ENCODE measurements at regions not wholly inside any gene's neighbourhood (a gene's known extent, or its start where the extent isn't known, plus 50 kb on each side); places are given as distances from the start of the nearest gene placed in this dataset.

DNA sequence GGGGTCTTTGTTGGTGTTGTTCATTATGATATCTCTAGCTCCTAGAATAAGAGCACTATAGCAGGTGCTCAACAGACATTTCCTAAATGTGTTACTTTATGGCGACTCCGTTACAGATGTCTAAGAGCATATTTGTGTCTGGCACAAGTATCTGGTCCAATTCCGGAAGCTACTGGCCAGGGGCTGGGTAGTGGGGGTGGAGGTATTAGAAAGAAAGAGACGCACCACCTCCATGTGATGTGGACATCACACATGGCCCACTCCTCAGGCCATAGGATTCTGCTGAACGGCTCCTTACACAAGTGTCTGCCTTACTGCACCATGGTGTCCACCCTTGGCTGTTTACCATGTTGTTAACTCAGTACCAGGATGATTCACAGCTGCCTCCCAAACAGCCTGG lies 296.8 kb upstream of the MKI67 start:
- no peak for DNase-seq (ENCODE audit: low spot score)

- no peak for DNase-seq (ENCODE audit: low spot score)
Observed at GRCh38 chr10:128429321-128429720, 303.1 kb upstream of the MKI67 start.

GRCh38 chr10:128429835-128430513 lies 303.8 kb upstream of the MKI67 start:
- DNase-seq (ENCODE audit: low spot score): no peak

DNA sequence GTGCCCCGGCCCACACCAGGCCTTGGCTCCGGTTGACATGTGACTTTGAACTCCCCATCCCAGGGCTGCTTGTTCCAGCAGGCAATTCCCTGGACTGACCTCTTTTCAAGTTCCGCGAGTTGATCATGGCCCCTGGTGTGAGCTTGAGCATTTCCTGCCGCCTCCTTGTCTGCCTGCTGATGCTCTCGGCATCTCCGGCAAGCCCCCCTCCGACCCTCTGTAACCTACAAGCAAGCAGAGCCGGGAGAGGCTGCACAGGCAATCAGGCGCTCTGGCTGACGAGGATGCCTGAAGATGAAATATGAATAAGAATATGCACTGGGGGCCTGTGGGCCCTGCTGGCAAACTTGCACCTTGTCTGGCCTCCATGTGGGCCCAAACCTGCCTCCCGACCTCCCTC lies 304.9 kb upstream of the MKI67 start:
- no peak for DNase-seq (ENCODE audit: low spot score)

- DNase-seq (ENCODE audit: low spot score): no peak
Observed at GRCh38 chr10:128431506-128431905, 305.3 kb upstream of the MKI67 start.

DNA sequence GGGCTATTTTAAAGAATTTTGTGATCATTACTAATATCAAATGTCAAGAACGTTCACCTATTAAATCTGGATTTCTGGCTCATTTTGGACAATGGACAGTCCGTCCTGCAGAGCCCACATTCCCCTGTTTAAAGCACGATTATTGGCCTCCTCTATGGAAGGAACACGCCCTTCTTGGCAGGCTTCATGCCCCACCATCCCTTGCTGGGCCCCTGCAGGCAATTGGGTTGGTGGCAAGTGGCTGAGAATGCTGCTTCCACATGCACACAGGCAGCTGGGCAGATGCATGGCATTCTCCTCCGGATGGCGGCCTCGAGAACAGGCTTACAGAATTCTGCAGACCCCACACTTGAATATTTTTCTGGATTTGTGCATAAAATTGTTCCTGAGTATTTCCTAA lies 305.8 kb upstream of the MKI67 start:
- DNase-seq (ENCODE audit: low spot score): no peak

- DNase-seq (ENCODE audit: low spot score): no peak
Observed at GRCh38 chr10:128432423-128432822, 306.2 kb upstream of the MKI67 start.

GRCh38 chr10:128435811-128436210 lies 309.6 kb upstream of the MKI67 start:
- no peak for DNase-seq (ENCODE audit: low spot score)

DNA sequence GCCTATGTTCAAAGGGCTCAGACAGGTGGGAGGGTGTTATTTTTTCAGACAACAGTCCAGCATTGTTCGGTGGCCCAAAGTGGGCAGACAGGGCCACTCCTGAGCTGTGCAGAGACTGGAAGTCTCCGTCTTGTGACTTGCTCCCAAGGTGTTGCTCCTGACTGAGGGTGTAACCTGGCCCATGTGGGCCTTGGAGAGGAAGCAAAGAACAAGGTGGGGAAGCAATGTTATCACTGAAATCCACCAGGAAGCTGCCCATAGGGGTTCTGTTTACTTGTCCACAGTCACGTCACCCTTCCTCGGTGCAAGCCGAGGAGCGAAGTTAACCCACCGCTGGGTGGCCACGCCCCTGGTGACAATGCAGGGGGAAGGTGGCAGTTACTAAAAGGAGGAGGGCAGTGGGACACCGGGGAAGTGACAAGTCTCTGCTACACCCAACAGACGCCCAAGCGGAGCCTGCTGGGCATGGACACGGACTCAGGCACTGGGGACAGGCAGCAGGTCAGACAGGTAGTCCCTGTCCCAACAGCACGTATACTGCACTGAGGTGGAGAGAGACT lies 311.6 kb upstream of the MKI67 start:
- DNase-seq (ENCODE audit: low spot score): no peak

DNA sequence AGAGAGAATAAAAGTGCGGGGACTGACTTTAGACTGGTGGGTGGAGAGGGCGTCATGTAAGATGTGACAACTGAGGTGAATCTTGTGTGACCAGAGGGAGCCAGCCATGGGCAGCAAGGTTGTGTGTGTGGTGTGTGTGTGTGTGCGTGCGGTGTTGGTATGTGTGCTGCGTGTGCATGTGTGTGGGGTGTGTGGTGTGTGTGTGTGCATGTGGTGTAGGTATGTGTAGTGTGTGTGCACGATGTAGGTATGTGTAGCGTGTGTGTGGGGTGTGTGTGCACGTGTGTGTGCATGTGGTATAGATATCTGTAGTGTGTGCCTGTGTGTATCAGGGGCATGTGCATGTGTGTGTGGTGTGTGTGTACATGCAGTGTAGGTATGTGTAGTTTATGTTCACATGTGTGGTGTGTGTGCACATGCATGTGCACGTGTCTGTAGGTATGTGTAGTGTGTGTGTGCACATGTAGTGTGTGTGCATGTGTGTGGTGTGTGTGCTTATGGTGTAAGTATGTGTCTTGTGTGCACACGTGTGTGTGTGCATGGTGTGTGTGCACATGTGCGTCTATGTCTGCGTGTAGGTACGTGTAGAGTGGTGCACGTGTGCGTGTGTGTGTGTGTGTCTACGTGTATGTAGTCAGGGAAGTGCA lies 312.3 kb upstream of the MKI67 start:
- DNase-seq (ENCODE audit: low spot score): no peak

- DNase-seq (ENCODE audit: low spot score): no peak
Observed at GRCh38 chr10:128440513-128441160, 314.4 kb upstream of the MKI67 start.

DNA sequence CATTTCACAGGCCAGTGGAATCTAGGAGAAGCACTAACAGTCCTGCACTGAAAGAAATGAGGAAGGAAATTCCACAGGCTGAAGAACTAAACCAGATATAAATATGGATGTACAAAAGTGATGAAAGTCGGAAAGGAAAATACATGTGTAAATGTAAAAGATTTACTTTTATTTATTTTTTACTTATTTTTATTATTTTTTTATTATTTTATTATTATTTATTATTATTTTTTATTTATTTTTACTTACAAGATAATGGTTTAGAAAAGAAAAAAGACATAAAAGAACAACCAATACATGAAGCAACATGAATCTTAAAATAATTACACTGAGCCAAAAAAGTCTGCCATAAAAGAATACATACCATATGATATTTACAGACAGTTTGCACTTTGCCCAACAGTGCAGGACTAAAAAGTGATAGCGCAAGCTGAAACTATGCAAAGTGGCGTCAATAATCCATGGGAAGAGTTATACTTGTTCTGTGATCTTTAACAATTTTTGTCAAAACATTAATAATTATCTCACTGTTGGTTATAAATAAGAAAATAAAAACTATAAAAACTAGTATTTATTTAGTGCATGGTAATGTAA lies 317.8 kb upstream of the MKI67 start:
- DNase-seq (ENCODE audit: low spot score): no peak

GRCh38 chr10:128448796-128449195 lies 322.6 kb upstream of the MKI67 start:
- no peak for DNase-seq (ENCODE audit: low spot score)

DNA sequence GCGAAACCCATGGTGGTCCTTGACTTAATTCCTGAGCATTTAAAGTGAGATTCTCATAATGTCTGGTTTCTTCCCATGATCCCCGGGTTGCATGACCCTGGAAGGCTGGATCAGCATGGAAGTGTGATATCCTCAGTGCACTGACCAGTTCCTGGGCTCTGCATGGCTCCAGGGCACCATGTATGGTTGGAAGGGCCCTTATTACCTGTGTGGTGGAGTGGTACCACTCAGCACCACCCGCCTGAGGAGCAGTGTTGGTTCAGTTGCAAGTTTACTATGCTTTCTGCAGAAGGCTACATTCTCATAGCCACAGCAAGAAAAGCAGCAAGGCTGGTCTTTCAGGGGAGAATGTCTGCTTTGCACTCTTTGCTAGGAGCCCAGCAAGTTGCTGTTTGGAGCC lies 325.7 kb upstream of the MKI67 start:
- DNase-seq (ENCODE audit: low spot score): no peak

DNA sequence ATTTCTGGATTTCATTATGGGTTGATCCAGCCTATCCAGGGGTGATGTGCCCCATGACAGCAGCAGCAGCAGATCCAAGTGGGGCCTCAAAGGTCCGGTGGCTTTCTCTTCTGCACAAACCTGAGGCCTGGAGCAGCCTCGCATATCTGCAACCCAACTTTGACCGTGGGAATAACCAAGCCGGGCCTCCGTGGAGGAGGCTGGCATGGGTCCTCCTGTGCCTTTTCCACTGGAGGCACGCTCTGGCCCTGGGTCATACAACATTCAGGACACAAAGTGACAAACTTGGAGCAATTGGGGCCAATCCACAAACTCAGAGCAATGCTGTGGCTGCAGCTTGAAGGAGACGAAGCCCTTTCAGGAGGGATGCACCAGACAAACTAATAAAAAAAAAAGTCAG lies 330.0 kb upstream of the MKI67 start:
- no peak for DNase-seq (ENCODE audit: low spot score)

DNA sequence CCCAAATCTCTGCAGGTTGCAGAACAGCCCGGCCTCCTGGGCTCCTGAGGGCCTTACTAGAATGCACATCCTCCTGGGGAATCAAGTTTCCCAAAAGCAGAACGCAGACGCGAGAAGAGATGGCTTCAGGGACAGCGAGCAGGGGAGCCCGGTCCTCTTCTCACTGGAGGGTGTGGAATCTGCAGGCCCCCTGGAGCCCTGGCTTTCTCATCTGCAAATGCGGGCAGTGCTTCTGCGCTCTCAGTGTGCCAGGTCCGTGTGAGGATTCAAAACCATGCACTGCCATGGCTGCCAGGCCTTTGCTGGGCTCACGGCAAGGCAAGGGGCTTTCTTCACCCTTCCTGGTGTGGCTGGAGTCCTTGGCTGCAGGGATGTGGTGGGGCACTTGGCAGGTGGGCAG lies 330.9 kb upstream of the MKI67 start:
- no peak for DNase-seq (ENCODE audit: low spot score)

- DNase-seq (ENCODE audit: low spot score): no peak
Observed at GRCh38 chr10:128461991-128462390, 335.8 kb upstream of the MKI67 start.

DNA sequence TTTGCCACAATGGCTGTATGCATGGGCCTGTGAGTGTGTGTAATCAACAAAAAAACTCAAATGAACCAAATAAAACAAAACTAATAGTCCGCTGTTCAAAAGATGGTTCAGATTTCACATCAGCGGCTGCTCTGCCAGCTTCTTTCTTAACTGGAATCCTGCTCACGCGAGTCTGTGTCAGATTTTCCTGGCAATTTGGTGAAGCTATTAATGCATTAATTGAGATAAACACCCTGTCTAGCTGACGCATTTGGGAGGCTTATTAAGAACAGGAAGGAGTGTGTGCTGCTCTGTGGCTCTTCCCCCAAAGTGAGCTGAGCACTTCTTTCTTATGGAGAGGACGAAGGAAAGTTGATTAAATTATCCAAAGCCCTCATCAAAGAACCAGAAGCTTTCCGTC lies 336.6 kb upstream of the MKI67 start:
- DNase-seq (ENCODE audit: low spot score): no peak

- no peak for DNase-seq (ENCODE audit: low spot score)
Observed at GRCh38 chr10:128463991-128464760, 338.0 kb upstream of the MKI67 start.

DNA sequence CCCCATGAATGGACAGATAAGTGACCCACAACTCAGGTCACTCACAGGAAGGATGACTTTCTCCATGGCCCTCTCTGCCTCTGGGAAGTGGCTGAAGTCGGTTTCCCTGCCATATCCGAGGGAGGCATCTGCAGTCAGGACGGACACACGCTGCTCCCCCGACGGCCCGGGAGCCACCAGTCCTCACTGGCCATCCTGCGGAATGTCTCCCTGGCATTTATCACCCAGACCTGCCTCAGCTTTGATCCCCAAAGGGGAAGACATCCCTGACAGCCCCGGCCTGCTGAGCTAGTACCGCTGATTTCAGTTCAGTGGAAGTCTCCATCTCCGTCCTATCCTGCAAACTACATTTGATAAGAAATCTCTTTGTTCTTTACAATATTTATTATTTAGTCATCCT lies 339.5 kb upstream of the MKI67 start:
- DNase-seq (ENCODE audit: low spot score): no peak

DNA sequence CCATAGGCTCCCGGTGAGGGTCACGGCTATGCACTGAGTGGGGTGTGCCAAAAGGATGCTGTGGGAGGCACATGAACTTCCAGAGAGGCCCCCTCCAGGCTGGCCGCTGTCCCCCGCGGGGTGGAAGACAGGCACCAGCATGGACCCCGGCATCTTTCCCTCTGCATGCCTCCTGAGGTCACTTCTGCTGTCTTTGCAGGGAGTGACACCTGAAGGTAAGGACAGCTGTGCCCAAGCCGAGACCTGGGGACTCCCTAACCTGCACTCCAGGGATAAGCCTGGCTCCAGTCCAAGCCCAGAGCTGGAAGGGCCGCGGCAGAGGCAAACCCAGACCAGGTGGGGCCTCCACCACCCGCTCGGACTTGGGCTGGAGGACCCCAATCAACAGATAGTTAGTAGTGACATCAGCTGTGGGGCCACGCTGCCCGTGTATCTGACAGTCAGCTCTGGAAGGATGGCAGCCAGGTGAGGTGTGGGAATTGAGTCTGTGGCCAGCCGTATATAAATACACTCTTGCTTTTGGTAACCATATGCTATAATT lies 340.7 kb upstream of the MKI67 start:
- DNase-seq (ENCODE audit: low spot score): no peak

DNA sequence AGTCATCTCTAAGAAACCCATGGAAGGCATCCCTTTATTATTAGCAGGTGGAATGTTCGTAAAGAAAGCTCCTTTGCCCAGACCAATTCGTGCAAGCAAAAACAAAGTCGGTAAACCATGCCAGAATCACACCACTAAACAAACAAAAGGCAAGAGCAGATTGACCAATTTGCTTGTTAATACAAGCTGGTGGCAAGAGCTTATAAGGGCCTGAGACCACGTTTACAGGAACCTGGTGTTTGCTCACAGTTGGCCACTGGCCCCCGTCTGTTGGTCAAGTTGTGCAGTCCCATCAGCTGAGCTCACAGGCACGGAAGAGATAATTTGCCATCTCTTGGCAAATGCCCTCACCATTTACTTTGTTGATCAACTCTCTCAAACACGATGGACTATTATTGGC lies 342.2 kb upstream of the MKI67 start:
- no peak for DNase-seq (ENCODE audit: low spot score)
